Lung (tissue), 11 donors: ENCODE measurements at regions not wholly inside any gene's neighbourhood (a gene's known extent, or its start where the extent isn't known, plus 50 kb on each side); places are given as distances from the start of the nearest gene placed in this dataset.

ENCODE experiments used
- ATAC-seq: fragments of 200-7000 bp; cut with Tn5 transposase; one replicate; pipeline ENCODE4 v1.9.1; 2020; ENCODE audit warnings: moderate number of reproducible peaks; ENCODE audit not compliant: insufficient read depth, low FRiP score
- DNase-seq, 3 donors: peaks; one replicate each; pipeline ENCODE4 v3.0.0-alpha.2; 2013 to 2017
- H3K27ac ChIP-seq, 2 donors: one replicate each; pipeline ENCODE4 v1.5.1; 2013; ENCODE audit warnings: mild to moderate bottlenecking in 2 of 2, moderate library complexity in 2 of 2, control low read depth in 1 of 2, inconsistent platforms in 1 of 2, low read depth in 1 of 2, low read length in 1 of 2
- H3K27me3 ChIP-seq, 3 donors: one replicate each; pipeline ENCODE4 v1.5.1; 2013; ENCODE audit warnings: low read length in 2 of 3; ENCODE audit not compliant: control insufficient read depth in 3 of 3, insufficient read depth in 3 of 3
- H3K36me3 ChIP-seq, 4 donors: one replicate each; pipeline ENCODE4 v1.5.1; 2013; ENCODE audit warnings: low read length in 4 of 4, mild to moderate bottlenecking in 1 of 4, moderate library complexity in 1 of 4; ENCODE audit not compliant: control insufficient read depth in 4 of 4, insufficient read depth in 4 of 4
- H3K4me1 ChIP-seq, 5 donors: one replicate each; pipeline ENCODE4 v1.5.1; 2013; ENCODE audit warnings: low read length in 5 of 5, mild to moderate bottlenecking in 2 of 5, moderate library complexity in 1 of 5; ENCODE audit not compliant: control insufficient read depth in 5 of 5, insufficient read depth in 5 of 5
- H3K4me3 ChIP-seq: one replicate; pipeline ENCODE4 v1.5.1; 2013; ENCODE audit warnings: mild to moderate bottlenecking, control low read depth, moderate library complexity
- H3K9ac ChIP-seq, 2 donors: one replicate each; pipeline ENCODE4 v1.5.1; 2013; ENCODE audit warnings: low read length in 2 of 2, control low read depth in 1 of 2; ENCODE audit not compliant: insufficient read depth in 1 of 2
- H3K9me3 ChIP-seq, 4 donors: one replicate each; pipeline ENCODE4 v1.5.1; 2013; ENCODE audit warnings: low read length in 3 of 4, mild to moderate bottlenecking in 1 of 4, moderate library complexity in 1 of 4; ENCODE audit not compliant: control insufficient read depth in 4 of 4, insufficient read depth in 3 of 4
- WGBS, 2 donors: extraction: QIAGEN DNeasy Blood & Tissue Kit; methylation state at CpG; one replicate each; pipeline ENCODE4 v1.1.7; 2013; 5-methylcytosine and 5-hydroxymethylcytosine counted together
- TF ChIP-seq, protein P1 (sequence below): IDR thresholded peaks from 2 replicates; pipeline ENCODE4 v1.5.1; 2012; ENCODE audit warnings: mild to moderate bottlenecking; ENCODE audit errors: control extremely low read depth, extremely low read depth
- donor health status: control.
- donor health status: control.
- donor health status: Bipolar disorder and iron deficiency.
- donor health status: healthy.
- donor health status: DM: yes; HTN: yes; CAD: no.

GRCh38 chr10:121054874-121055273 lies 203.7 kb downstream of the WDR11 start:
- DNase-seq: peak in 1 of 3 donors; percentile 18
- Histone ChIP-seq H3K4me1 (peaks cover 0 to 24% (median 0%) of the 10 kb centered on the region in 5 donors), H3K9ac (no peak overlapping the region), H3K27ac (no peak overlapping the region), H3K27me3 (no peaks in the 10 kb centered on the region), H3K36me3 (no peaks in the 10 kb centered on the region), H3K4me3 (no peak overlapping the region), H3K9me3 (no peaks in the 10 kb centered on the region)
- ATAC-seq: no peak
- 69 to 74% methylated on average over 5 of the region's 5 CpGs for WGBS, 2 donors
- TF ChIP-seq, protein P1, sequence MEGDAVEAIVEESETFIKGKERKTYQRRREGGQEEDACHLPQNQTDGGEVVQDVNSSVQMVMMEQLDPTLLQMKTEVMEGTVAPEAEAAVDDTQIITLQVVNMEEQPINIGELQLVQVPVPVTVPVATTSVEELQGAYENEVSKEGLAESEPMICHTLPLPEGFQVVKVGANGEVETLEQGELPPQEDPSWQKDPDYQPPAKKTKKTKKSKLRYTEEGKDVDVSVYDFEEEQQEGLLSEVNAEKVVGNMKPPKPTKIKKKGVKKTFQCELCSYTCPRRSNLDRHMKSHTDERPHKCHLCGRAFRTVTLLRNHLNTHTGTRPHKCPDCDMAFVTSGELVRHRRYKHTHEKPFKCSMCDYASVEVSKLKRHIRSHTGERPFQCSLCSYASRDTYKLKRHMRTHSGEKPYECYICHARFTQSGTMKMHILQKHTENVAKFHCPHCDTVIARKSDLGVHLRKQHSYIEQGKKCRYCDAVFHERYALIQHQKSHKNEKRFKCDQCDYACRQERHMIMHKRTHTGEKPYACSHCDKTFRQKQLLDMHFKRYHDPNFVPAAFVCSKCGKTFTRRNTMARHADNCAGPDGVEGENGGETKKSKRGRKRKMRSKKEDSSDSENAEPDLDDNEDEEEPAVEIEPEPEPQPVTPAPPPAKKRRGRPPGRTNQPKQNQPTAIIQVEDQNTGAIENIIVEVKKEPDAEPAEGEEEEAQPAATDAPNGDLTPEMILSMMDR: no peak

GRCh38 chr10:121057269-121057668 lies 206.1 kb downstream of the WDR11 start:
- Histone ChIP-seq H3K9me3 (no peaks in the 10 kb centered on the region), H3K4me3 (no peak overlapping the region), H3K36me3 (no peaks in the 10 kb centered on the region), H3K4me1 (peaks cover 0 to 12% (median 0%) of the 10 kb centered on the region in 5 donors), H3K27me3 (no peaks in the 10 kb centered on the region), H3K9ac (no peak overlapping the region), H3K27ac (no peak overlapping the region)
- DNase-seq (peak in 1 of 3 donors; percentile 29), ATAC-seq (no peak)
- 76 to 78% methylated on average over 4 of the region's 4 CpGs for WGBS, 2 donors
- TF ChIP-seq, protein P1: no peak

DNA sequence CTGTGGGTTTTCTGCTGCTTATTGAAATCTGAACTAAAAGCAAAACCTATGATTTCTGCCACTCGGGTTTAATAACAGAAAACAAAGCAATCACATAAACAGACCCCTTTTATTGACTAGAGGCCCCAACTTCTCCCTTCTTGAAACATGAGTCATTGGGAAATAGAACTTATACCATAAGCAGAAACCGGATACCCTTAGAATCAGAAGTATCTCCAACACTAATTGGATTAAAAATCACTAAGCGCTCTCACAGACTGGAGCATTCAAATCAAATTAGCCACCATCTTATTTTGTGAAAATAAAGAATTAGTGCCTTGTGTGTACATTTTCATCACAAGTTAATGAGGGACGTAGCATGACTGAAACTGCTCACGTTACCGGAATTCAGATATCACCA lies 206.9 kb downstream of the WDR11 start:
- Histone ChIP-seq H3K36me3 (no peaks in the 10 kb centered on the region), H3K27me3 (no peaks in the 10 kb centered on the region), H3K9me3 (no peaks in the 10 kb centered on the region), H3K4me1 (peaks cover 0 to 12% (median 0%) of the 10 kb centered on the region in 5 donors), H3K9ac (no peak overlapping the region), H3K27ac (no peak overlapping the region), H3K4me3 (no peak overlapping the region)
- WGBS, 2 donors: 87 to 90% methylated on average over 6 of the region's 6 CpGs
- DNase-seq (peak in 1 of 3 donors; percentile 55), ATAC-seq (no peak)
- TF ChIP-seq, protein P1: no peak

DNA sequence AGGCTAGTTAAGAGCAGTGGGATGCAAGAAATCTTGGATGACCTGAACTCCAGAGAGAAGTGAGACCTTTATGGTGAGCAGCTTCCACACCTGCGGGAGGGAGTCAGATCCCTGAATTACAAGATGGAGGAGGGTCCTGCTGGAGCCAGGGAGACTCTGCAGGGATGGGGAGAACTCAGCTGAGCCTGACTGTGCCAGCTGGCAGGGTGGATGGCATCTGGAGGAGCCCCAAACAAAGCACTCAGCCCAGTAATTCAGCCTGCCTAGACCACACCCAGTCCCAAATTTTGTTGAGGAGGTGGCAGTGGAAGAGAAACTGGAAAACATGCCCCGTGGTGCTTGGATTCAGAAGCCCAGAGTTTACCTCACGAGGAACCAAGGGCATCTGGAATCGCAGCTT lies 208.2 kb downstream of the WDR11 start:
- no peaks in the 10 kb centered on the region for H3K27me3 ChIP-seq
- no peaks in the 10 kb centered on the region for H3K9me3 ChIP-seq
- H3K27ac ChIP-seq: no peak overlapping the region
- 66 to 78% methylated on average over 4 of the region's 4 CpGs for WGBS, 2 donors
- DNase-seq (no peak), ATAC-seq (no peak)
- peaks cover 0 to 12% (median 0%) of the 10 kb centered on the region in 5 donors for H3K4me1 ChIP-seq
- no peaks in the 10 kb centered on the region for H3K36me3 ChIP-seq
- no peak overlapping the region for H3K4me3 ChIP-seq
- TF ChIP-seq, protein P1: no peak
- H3K9ac ChIP-seq: no peak overlapping the region
